ENCODE measurements at regions not wholly inside any gene's neighbourhood (a gene's known extent, or its start where the extent isn't known, plus 50 kb on each side); places are given as distances from the start of the nearest gene placed in this dataset.

DNA sequence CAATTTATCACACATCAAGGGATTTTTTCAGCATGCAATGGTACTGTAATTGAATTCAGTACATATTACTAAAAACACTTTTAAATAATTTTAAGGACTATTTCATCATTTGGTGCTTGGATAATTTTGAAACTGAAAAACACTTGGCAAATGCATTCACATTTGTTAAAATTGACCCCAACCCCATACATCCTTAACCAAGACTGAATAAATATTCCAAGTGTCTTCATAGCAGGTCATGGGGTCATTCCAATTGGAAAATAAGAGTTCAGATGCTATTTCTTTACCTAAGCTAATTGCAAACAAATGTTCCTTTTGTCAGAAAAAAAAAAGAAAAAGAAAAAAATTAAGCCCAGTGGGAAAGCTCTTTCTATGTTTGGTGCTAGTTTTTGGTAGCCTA lies 516.4 kb upstream of the SPRY2 start:
- Histone ChIP-seq H3K27me3 (no peaks in the 10 kb centered on the region), H3K4me3 (replicated peaks in 1 of 3) (no peak overlapping the region), H3K9me3 (no peaks in the 10 kb centered on the region), H3K4me1 (no peaks in the 10 kb centered on the region), H3K27ac (no peak overlapping the region), H3K36me3 (no peaks in the 10 kb centered on the region)
- no peak for TF ChIP-seq CTCF (IDR thresholded peaks at IDR 0.05)
- TF ChIP-seq POLR2A (IDR thresholded peaks at IDR 0.05) = no peak
- intact Hi-C loops (cut with DNase I) = no loop called here
- DNase-seq = no peak

- H3K4me1 ChIP-seq = no peaks in the 10 kb centered on the region
- intact Hi-C loops (cut with DNase I) = no loop called here
- H3K27me3 ChIP-seq = no peaks in the 10 kb centered on the region
- H3K27ac ChIP-seq = no peak overlapping the region
- no peak for DNase-seq
- TF ChIP-seq POLR2A (IDR thresholded peaks at IDR 0.05) = no peak
- no peak for TF ChIP-seq CTCF (IDR thresholded peaks at IDR 0.05)
- no peaks in the 10 kb centered on the region for H3K9me3 ChIP-seq
- 88 to 92% methylated on average over 2 of the region's 2 CpGs for WGBS, 2 donors
- no peaks in the 10 kb centered on the region for H3K36me3 ChIP-seq
- no peak overlapping the region for H3K4me3 ChIP-seq (replicated peaks in 1 of 3)
Observed at GRCh38 chr13:80850771-80851170, 509.8 kb upstream of the SPRY2 start.

- intact Hi-C loops (cut with DNase I) = no loop called here
- Histone ChIP-seq H3K4me3 (replicated peaks in 1 of 3) (no peak overlapping the region), H3K36me3 (no peaks in the 10 kb centered on the region), H3K9me3 (no peaks in the 10 kb centered on the region), H3K27ac (no peak overlapping the region), H3K4me1 (no peaks in the 10 kb centered on the region), H3K27me3 (no peaks in the 10 kb centered on the region)
- no peak for DNase-seq
- WGBS, 2 donors = 91 to 95% methylated on average over 1 of the region's 1 CpG
- TF ChIP-seq CTCF (IDR thresholded peaks at IDR 0.05) (no peak), POLR2A (IDR thresholded peaks at IDR 0.05) (no peak)
Observed at GRCh38 chr13:80844164-80844563, 503.2 kb upstream of the SPRY2 start.

- H3K27ac ChIP-seq = no peak overlapping the region
- TF ChIP-seq POLR2A (IDR thresholded peaks at IDR 0.05) = no peak
- TF ChIP-seq CTCF (IDR thresholded peaks at IDR 0.05) = no peak
- H3K4me1 ChIP-seq = no peaks in the 10 kb centered on the region
- DNase-seq = no peak
- H3K9me3 ChIP-seq = no peaks in the 10 kb centered on the region
- no peak overlapping the region for H3K4me3 ChIP-seq (replicated peaks in 1 of 3)
- WGBS, 2 donors = 63 to 70% methylated on average over 1 of the region's 1 CpG
- no peaks in the 10 kb centered on the region for H3K36me3 ChIP-seq
- H3K27me3 ChIP-seq = no peaks in the 10 kb centered on the region
- intact Hi-C loops (cut with DNase I) = no loop called here
Observed at GRCh38 chr13:80841414-80841813, 500.5 kb upstream of the SPRY2 start.

DNA sequence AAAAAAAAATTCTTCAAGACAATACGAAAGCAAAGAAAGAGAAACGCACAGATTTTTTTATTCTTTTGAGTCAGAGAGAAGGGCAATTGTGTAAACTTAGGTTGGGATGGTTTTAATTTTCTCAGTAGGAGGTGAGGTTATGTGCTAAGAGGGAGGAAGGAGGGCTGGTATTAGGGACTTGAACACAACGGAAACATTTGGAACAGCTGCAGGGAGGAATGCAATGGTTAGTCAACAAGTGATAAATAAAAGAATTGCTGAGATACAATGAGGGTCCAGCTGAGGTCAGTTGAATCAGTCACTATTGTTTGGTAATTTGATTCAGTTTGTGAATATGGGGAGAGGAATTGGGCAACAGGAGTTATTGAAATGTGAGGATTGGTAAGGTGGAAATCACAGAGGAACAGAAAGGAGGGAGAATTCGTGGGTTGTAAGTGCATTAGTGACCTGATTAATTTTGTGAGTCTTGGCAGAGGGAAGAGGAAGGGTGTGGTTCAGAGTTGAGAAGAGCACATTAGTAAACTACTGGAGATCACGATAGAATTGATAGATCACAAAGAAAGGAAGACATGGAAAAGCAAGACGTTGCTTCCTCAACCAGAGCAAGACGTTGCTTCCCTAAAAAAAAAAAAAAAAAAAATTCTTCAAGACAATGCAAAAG lies 499.5 kb upstream of the SPRY2 start:
- no peak for DNase-seq
- TF ChIP-seq POLR2A (IDR thresholded peaks at IDR 0.05) (no peak), CTCF (IDR thresholded peaks at IDR 0.05) (no peak)
- Histone ChIP-seq H3K9me3 (no peaks in the 10 kb centered on the region), H3K27me3 (no peaks in the 10 kb centered on the region), H3K4me3 (replicated peaks in 1 of 3) (no peak overlapping the region), H3K36me3 (no peaks in the 10 kb centered on the region), H3K4me1 (no peaks in the 10 kb centered on the region), H3K27ac (no peak overlapping the region)
- WGBS, 2 donors = 61 to 66% methylated on average over 7 of the region's 7 CpGs
- intact Hi-C loops (cut with DNase I) = no loop called here
